Endodermal cell (in vitro differentiated cells): ENCODE measurements at regions not wholly inside any gene's neighbourhood (a gene's known extent, or its start where the extent isn't known, plus 50 kb on each side); places are given as distances from the start of the nearest gene placed in this dataset.

Experiments
- DNase-seq: peaks from one replicate; pipeline ENCODE4 v3.0.0-alpha.2; 2017
- H3K27ac ChIP-seq: 2 replicates; pipeline ENCODE4 v1.5.1; 2013; ENCODE audit warnings: mild to moderate bottlenecking, low read depth, low read length, moderate library complexity
- H3K27me3 ChIP-seq: 2 replicates; pipeline ENCODE4 v1.6.1; 2013; ENCODE audit warnings: mild to moderate bottlenecking, low read length, moderate library complexity; ENCODE audit not compliant: insufficient read depth, control insufficient read depth, poor library complexity, severe bottlenecking
- H3K36me3 ChIP-seq: 2 replicates; pipeline ENCODE4 v1.7.0; 2013; ENCODE audit warnings: mild to moderate bottlenecking, low read length, moderate library complexity; ENCODE audit not compliant: control insufficient read depth, insufficient read depth
- H3K4me1 ChIP-seq: one replicate; pipeline ENCODE4 v1.7.0; 2013; ENCODE audit warnings: low read length; ENCODE audit not compliant: control insufficient read depth, insufficient read depth
- H3K4me3 ChIP-seq: 2 replicates; pipeline ENCODE4 v1.5.1; 2013; ENCODE audit warnings: mild to moderate bottlenecking, low read length, moderate library complexity
- H3K9ac ChIP-seq: 2 replicates; pipeline ENCODE4 v1.6.1; 2013; ENCODE audit warnings: mild to moderate bottlenecking, low read length, moderate library complexity; ENCODE audit not compliant: poor library complexity, severe bottlenecking; ENCODE audit errors: extremely low read depth
- H3K9me3 ChIP-seq: 2 replicates; pipeline ENCODE4 v1.6.1; 2013; ENCODE audit warnings: mild to moderate bottlenecking, low read length, moderate library complexity; ENCODE audit not compliant: control insufficient read depth
- H3K27ac Mint-ChIP-seq: 2 replicates; pipeline ENCODE4 v1.8.0; 2020; ENCODE audit warnings: mixed read lengths
- H3K27me3 Mint-ChIP-seq: 2 replicates; pipeline ENCODE4 v1.8.0; 2021; ENCODE audit warnings: mild to moderate bottlenecking, mixed read lengths; ENCODE audit not compliant: insufficient read depth
- H3K36me3 Mint-ChIP-seq: 2 replicates; pipeline ENCODE4 v1.8.0; 2020; ENCODE audit warnings: low read depth, mixed read lengths
- H3K4me1 Mint-ChIP-seq: 2 replicates; pipeline ENCODE4 v1.8.0; 2020; ENCODE audit warnings: mixed read lengths
- H3K4me3 Mint-ChIP-seq: 2 replicates; pipeline ENCODE4 v1.8.0; 2020; ENCODE audit warnings: mild to moderate bottlenecking, moderate library complexity, mixed read lengths
- H3K9me3 Mint-ChIP-seq: 2 replicates; pipeline ENCODE4 v1.8.0; 2020; ENCODE audit warnings: mild to moderate bottlenecking, mixed read lengths
- CTCF ChIP-seq: fragments of 200-600 bp; sonication (generic); conservative IDR thresholded peaks from 2 replicates; pipeline ENCODE4 v1.5.0; 2021; ENCODE audit warnings: antibody characterized with exemption, mild to moderate bottlenecking
- WGBS, 2 experiments: methylation state at CpG; one replicate each; pipeline versions ENCODE4 v1.1.5 to v1.1.7; 2013; ENCODE audit warnings: missing lambda C conversion rate in 2 of 2, mixed read lengths in 1 of 2; ENCODE audit not compliant: insufficient coverage in 1 of 2, insufficient read length in 1 of 2; 5-methylcytosine and 5-hydroxymethylcytosine counted together

- Mint-ChIP-seq H3K4me1 (peaks cover 7% of the 10 kb centered on the region), H3K4me3 (no peak overlapping the region), H3K27ac (no peak overlapping the region), H3K27me3 (no peaks in the 10 kb centered on the region), H3K9me3 (no peaks in the 10 kb centered on the region), H3K36me3 (no peaks in the 10 kb centered on the region)
- H3K9me3 ChIP-seq, result no peaks in the 10 kb centered on the region
- no peak for TF ChIP-seq CTCF
- WGBS, 2 experiments, result 40 to 65% methylated on average over 1 of the region's 1 CpG
- no peaks in the 10 kb centered on the region for H3K4me1 ChIP-seq
- DNase-seq, result no peak
- no peak overlapping the region for H3K27ac ChIP-seq
- H3K27me3 ChIP-seq, result no peaks in the 10 kb centered on the region
- no peaks in the 10 kb centered on the region for H3K36me3 ChIP-seq
- H3K9ac ChIP-seq, result no peak overlapping the region
- no peak overlapping the region for H3K4me3 ChIP-seq
Measured at GRCh38 chr9:79246170-79246569, 325.6 kb upstream of the TLE4 start.

- Histone ChIP-seq H3K4me1 (no peaks in the 10 kb centered on the region), H3K27ac (no peak overlapping the region), H3K4me3 (no peak overlapping the region), H3K9ac (no peak overlapping the region), H3K9me3 (no peaks in the 10 kb centered on the region), H3K27me3 (no peaks in the 10 kb centered on the region), H3K36me3 (no peaks in the 10 kb centered on the region)
- no peak for DNase-seq
- Mint-ChIP-seq H3K9me3 (no peaks in the 10 kb centered on the region), H3K27me3 (no peaks in the 10 kb centered on the region), H3K4me3 (no peak overlapping the region), H3K4me1 (peaks cover 7% of the 10 kb centered on the region), H3K27ac (no peak overlapping the region), H3K36me3 (no peaks in the 10 kb centered on the region)
- TF ChIP-seq CTCF, result no peak
Measured at GRCh38 chr9:79247021-79247420, 324.7 kb upstream of the TLE4 start.

GRCh38 chr9:79250806-79251205 lies 321.0 kb upstream of the TLE4 start:
- TF ChIP-seq CTCF, result no peak
- no peaks in the 10 kb centered on the region for H3K9me3 Mint-ChIP-seq
- H3K9ac ChIP-seq, result no peak overlapping the region
- H3K27me3 Mint-ChIP-seq, result no peaks in the 10 kb centered on the region
- no peaks in the 10 kb centered on the region for H3K36me3 ChIP-seq
- no peaks in the 10 kb centered on the region for H3K4me1 ChIP-seq
- peaks cover 11% of the 10 kb centered on the region for H3K9me3 ChIP-seq
- H3K27ac Mint-ChIP-seq, result no peak overlapping the region
- H3K4me1 Mint-ChIP-seq, result peaks cover 13% of the 10 kb centered on the region
- no peaks in the 10 kb centered on the region for H3K36me3 Mint-ChIP-seq
- H3K27ac ChIP-seq, result no peak overlapping the region
- 90 to 100% methylated on average over 1 of the region's 1 CpG for WGBS, 2 experiments
- DNase-seq, result no peak
- no peak overlapping the region for H3K4me3 ChIP-seq
- no peak overlapping the region for H3K4me3 Mint-ChIP-seq
- H3K27me3 ChIP-seq, result no peaks in the 10 kb centered on the region
